Ishikawa (cell line): ENCODE measurements at regions not wholly inside any gene's neighbourhood (a gene's known extent, or its start where the extent isn't known, plus 50 kb on each side); places are given as distances from the start of the nearest gene placed in this dataset.

Experiments
- CEBPB ChIP-seq: IDR thresholded peaks from 2 replicates; pipeline ENCODE4 v1.6.1; 2012
- CREB1 ChIP-seq: IDR thresholded peaks from 2 replicates; pipeline ENCODE4 v1.6.1; 2012; ENCODE audit warnings: low read depth
- EGR1 ChIP-seq: IDR thresholded peaks from 2 replicates; pipeline ENCODE4 v1.6.1; 2012
- EP300 ChIP-seq: IDR thresholded peaks from 2 replicates; pipeline ENCODE4 v1.6.1; 2012; ENCODE audit warnings: borderline replicate concordance
- FOXM1 ChIP-seq: IDR thresholded peaks from 2 replicates; pipeline ENCODE4 v1.6.1; 2012; ENCODE audit warnings: low read depth, borderline replicate concordance
- MAX ChIP-seq: IDR thresholded peaks from 2 replicates; pipeline ENCODE4 v1.6.1; 2012
- NFIC ChIP-seq: IDR thresholded peaks from 2 replicates; pipeline ENCODE4 v1.6.1; 2012
- RAD21 ChIP-seq: IDR thresholded peaks from 2 replicates; pipeline ENCODE4 v1.6.1; 2012; ENCODE audit warnings: low read depth
- TAF1 ChIP-seq: IDR thresholded peaks from 2 replicates; pipeline ENCODE4 v1.6.1; 2012; ENCODE audit warnings: low read depth, mild to moderate bottlenecking
- TCF12 ChIP-seq: IDR thresholded peaks from 2 replicates; pipeline ENCODE4 v1.6.1; 2012; ENCODE audit warnings: low read depth
- TEAD4 ChIP-seq: IDR thresholded peaks from 2 replicates; pipeline ENCODE4 v1.6.1; 2012
- YY1 ChIP-seq: IDR thresholded peaks from 2 replicates; pipeline ENCODE4 v1.6.1; 2012; ENCODE audit warnings: low read depth
- ZBTB7A ChIP-seq: IDR thresholded peaks from 2 replicates; pipeline ENCODE4 v1.6.1; 2012; ENCODE audit warnings: low read depth
- TF ChIP-seq, protein P1 (sequence below): IDR thresholded peaks from 2 replicates; pipeline ENCODE4 v1.6.1; 2012
- TF ChIP-seq, protein P2 (sequence below): IDR thresholded peaks from 2 replicates; pipeline ENCODE4 v1.6.1; 2012; ENCODE audit warnings: low read depth, mild to moderate bottlenecking

DNA sequence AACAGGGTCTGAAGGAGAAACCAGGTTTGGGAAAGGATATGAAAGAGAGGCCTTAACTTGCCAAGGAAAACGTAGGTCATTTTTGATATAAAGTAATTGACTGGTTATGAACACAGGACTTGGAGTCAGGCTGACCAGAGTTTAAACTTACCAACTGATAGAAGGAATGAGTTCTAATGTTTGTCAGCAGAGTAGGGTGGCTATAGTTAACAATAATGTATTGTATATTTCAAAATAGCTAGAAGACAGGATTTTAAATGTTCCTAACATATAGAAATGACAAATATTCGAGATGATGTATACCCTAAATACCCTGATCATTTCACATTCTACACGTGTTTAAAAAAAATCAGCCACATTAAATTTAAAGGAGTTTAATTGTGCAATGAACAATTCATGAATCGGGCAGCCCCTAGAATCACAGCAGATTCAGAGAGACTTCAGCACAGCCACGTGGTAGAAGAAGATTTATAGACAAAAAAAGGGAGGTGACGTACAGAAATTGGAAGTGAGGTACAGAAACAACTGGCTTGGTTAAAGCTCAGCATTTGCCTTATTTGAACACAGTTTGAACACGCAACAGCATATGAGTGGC is 52.5 kb upstream of the PLEKHG7 start:
- TF ChIP-seq RAD21 = no peak
- no peak for TF ChIP-seq ZBTB7A
- TF ChIP-seq YY1 = no peak
- no peak for TF ChIP-seq FOXM1

DNA sequence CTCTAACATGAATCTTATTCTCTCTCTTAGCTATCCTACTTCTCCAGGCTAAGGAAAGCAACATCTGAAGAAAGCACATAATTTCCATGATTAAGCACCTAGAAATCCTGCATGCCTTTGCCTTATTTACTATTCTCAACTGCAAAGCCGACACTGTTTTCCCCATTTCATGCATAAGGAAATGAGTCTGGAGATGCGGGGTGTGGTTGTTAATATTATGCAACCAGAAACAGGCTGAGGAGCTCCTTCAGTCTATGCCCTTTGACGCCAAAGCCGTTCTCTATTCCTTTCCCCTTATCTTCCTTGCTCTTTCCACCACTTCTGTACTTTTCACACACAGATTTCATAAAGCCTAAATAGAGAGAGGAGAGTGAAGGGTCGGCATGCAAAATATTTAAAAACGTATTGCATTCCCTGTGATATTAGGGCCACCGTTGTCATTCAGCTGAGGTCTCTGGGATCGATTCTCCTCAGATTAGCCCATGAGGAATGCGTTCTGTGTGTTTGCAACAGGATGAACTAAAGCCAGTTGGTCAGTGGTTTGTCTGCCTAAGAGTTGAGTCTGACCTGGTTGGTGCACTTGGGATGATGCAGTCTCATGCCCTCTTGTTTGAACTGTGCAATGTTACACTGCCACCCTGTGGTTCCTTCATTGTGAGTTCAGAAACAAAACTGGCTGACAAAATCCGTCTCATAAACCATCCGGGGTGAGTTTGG is 53.1 kb upstream of the PLEKHG7 start:
- TF ChIP-seq TCF12 = no peak
- TF ChIP-seq RAD21 = peak; percentile 94
- TF ChIP-seq ZBTB7A = no peak
- TF ChIP-seq EP300 = no peak
- TF ChIP-seq, protein P1, sequence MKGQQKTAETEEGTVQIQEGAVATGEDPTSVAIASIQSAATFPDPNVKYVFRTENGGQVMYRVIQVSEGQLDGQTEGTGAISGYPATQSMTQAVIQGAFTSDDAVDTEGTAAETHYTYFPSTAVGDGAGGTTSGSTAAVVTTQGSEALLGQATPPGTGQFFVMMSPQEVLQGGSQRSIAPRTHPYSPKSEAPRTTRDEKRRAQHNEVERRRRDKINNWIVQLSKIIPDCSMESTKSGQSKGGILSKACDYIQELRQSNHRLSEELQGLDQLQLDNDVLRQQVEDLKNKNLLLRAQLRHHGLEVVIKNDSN = no peak
- no peak for TF ChIP-seq MAX
- TF ChIP-seq CEBPB = no peak

GRCh38 chr12:92648242-92649031 is 54.4 kb upstream of the PLEKHG7 start:
- TF ChIP-seq, protein P1 = no peak
- TF ChIP-seq FOXM1 (no peak), EP300 (no peak), TEAD4 (peak; percentile 48; the same call in 1 of the 2 replicates)

- no peak for TF ChIP-seq NFIC
These were observed 61.5 kb upstream of the PLEKHG7 start for GRCh38 chr12:92641291-92641690.

DNA sequence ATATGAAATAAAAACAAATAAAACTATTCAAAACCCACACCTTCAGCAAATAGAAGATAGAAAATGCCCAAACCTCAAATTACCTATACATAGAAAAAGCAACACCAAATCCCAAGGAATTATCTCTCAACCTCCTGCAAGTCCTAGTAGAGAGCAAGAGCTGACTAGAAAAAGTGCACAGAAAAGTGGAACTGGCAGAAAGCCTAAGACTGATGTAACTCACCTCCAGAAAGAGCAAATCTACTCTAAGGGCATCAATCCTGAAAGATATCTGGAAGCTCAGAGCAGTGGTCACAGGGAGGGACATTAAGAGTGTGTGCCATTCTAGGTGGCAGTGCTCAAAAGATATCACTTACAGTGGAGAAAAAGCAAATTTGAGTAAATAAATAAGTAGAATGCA is 62.1 kb upstream of the PLEKHG7 start:
- TF ChIP-seq TEAD4 (no peak), MAX (no peak)

DNA sequence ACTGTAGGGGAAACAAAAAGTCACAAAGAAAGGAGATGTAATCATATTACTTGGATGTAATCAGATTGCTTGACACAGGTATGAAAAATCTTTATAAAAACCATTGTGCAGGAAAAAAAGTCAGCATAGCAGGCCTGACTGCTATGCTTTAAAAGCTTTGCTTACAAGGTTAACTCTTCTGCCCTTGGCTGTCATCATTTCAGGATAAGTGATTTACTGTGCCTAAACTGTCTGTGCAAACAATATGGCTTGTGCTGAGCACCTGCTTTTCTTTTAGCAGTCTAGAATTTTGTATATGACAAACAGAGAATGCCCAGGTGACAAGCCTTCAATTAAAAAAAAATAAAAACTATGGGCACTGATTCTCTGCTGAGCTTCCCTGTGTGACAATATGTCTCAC is 63.8 kb upstream of the PLEKHG7 start:
- no peak for TF ChIP-seq EP300
- no peak for TF ChIP-seq MAX
- no peak for TF ChIP-seq NFIC
- no peak for TF ChIP-seq FOXM1
- no peak for TF ChIP-seq TEAD4
- no peak for TF ChIP-seq CEBPB
- TF ChIP-seq, protein P1 = no peak
- TF ChIP-seq EGR1 = no peak
- TF ChIP-seq TAF1 = no peak
- no peak for TF ChIP-seq RAD21
- no peak for TF ChIP-seq YY1
- no peak for TF ChIP-seq TCF12
- TF ChIP-seq CREB1 = no peak
- TF ChIP-seq, protein P2, sequence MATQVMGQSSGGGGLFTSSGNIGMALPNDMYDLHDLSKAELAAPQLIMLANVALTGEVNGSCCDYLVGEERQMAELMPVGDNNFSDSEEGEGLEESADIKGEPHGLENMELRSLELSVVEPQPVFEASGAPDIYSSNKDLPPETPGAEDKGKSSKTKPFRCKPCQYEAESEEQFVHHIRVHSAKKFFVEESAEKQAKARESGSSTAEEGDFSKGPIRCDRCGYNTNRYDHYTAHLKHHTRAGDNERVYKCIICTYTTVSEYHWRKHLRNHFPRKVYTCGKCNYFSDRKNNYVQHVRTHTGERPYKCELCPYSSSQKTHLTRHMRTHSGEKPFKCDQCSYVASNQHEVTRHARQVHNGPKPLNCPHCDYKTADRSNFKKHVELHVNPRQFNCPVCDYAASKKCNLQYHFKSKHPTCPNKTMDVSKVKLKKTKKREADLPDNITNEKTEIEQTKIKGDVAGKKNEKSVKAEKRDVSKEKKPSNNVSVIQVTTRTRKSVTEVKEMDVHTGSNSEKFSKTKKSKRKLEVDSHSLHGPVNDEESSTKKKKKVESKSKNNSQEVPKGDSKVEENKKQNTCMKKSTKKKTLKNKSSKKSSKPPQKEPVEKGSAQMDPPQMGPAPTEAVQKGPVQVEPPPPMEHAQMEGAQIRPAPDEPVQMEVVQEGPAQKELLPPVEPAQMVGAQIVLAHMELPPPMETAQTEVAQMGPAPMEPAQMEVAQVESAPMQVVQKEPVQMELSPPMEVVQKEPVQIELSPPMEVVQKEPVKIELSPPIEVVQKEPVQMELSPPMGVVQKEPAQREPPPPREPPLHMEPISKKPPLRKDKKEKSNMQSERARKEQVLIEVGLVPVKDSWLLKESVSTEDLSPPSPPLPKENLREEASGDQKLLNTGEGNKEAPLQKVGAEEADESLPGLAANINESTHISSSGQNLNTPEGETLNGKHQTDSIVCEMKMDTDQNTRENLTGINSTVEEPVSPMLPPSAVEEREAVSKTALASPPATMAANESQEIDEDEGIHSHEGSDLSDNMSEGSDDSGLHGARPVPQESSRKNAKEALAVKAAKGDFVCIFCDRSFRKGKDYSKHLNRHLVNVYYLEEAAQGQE = no peak
- no peak for TF ChIP-seq ZBTB7A

- TF ChIP-seq EP300 (no peak), RAD21 (no peak), CEBPB (no peak), EGR1 (no peak), MAX (no peak), ZBTB7A (no peak), FOXM1 (no peak), NFIC (no peak), TEAD4 (no peak), TAF1 (no peak), CREB1 (no peak), TCF12 (no peak), YY1 (no peak)
- TF ChIP-seq, protein P1 = no peak
- TF ChIP-seq, protein P2 = no peak
These were observed 68.1 kb upstream of the PLEKHG7 start for GRCh38 chr12:92634730-92635129.
